HG03196 (cell line): ENCODE measurements at regions not wholly inside any gene's neighbourhood (a gene's known extent, or its start where the extent isn't known, plus 50 kb on each side); places are given as distances from the start of the nearest gene placed in this dataset.

Experiments
- ATAC-seq: cut with Tn5 transposase; IDR thresholded peaks from one replicate; pipeline ENCODE4 v1.9.1; 2021; ENCODE audit not compliant: unreplicated experiment

- ATAC-seq = no peak
Measured at GRCh38 chr3:182609575-182610156, 183.6 kb upstream of the ATP11B start.

- no peak for ATAC-seq
Measured at GRCh38 chr3:182612332-182612731, 181.0 kb upstream of the ATP11B start.

- no peak for ATAC-seq
Measured at GRCh38 chr3:182617500-182617899, 175.8 kb upstream of the ATP11B start.

- ATAC-seq = no peak
Measured at GRCh38 chr3:182618085-182618732, 175.1 kb upstream of the ATP11B start.

- ATAC-seq = no peak
Measured at GRCh38 chr3:182618981-182619591, 174.2 kb upstream of the ATP11B start.

- no peak for ATAC-seq
Measured at GRCh38 chr3:182620723-182621434, 172.4 kb upstream of the ATP11B start.

GRCh38 chr3:182621435-182622240 is 171.7 kb upstream of the ATP11B start:
- ATAC-seq = no peak

GRCh38 chr3:182622241-182622545 is 171.1 kb upstream of the ATP11B start:
- ATAC-seq = no peak

GRCh38 chr3:182626484-182627467 is 166.5 kb upstream of the ATP11B start:
- no peak for ATAC-seq

- no peak for ATAC-seq
Measured at GRCh38 chr3:182628531-182628930, 164.8 kb upstream of the ATP11B start.

GRCh38 chr3:182629521-182629920 is 163.8 kb upstream of the ATP11B start:
- no peak for ATAC-seq

- ATAC-seq = no peak
Measured at GRCh38 chr3:182631183-182632076, 161.9 kb upstream of the ATP11B start.

- ATAC-seq = no peak
Measured at GRCh38 chr3:182632077-182632393, 161.3 kb upstream of the ATP11B start.

GRCh38 chr3:182633186-182633585 is 160.1 kb upstream of the ATP11B start:
- no peak for ATAC-seq

GRCh38 chr3:182636646-182637045 is 156.7 kb upstream of the ATP11B start:
- no peak for ATAC-seq

GRCh38 chr3:182637350-182638110 is 155.8 kb upstream of the ATP11B start:
- no peak for ATAC-seq

- no peak for ATAC-seq
Measured at GRCh38 chr3:182644013-182644412, 149.3 kb upstream of the ATP11B start.

GRCh38 chr3:182644790-182645433 is 148.4 kb upstream of the ATP11B start:
- no peak for ATAC-seq
